WI38 (cell line): ENCODE measurements at regions not wholly inside any gene's neighbourhood (a gene's known extent, or its start where the extent isn't known, plus 50 kb on each side); places are given as distances from the start of the nearest gene placed in this dataset.

Source experiments
- H3K4me3 ChIP-seq: 2 replicates; pipeline ENCODE4 v1.5.1; 2011; ENCODE audit warnings: low read depth, mild to moderate bottlenecking, control low read depth, low read length
- CTCF ChIP-seq: IDR thresholded peaks from 2 replicates; pipeline ENCODE4 v1.5.1; 2012; ENCODE audit warnings: low read depth, mild to moderate bottlenecking, control low read depth, low read length

- TF ChIP-seq CTCF, result no peak
- no peak overlapping the region for H3K4me3 ChIP-seq
These were observed 324.5 kb upstream of the RPS6KA3 start for GRCh38 chrX:20591246-20591645.

DNA sequence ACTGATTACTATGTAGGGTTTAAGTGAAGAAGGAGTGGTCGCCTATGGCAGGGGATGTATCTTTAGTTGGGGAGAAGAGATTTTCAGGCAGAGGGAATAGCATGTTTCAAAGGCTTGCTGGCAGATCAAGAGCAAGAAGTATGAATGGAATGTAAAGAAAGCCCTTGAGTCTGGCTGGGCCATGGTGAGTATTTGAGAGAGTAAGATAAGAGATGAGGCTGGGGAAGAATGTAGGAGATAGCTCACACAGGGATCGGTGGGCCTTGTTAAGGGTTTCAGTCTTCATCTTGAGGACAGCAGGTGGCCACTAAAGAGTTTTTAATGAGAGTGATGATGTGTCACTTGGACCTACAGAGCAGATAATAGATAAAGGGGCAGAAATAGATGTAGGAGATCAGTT, 319.1 kb upstream of the RPS6KA3 start:
- no peak for TF ChIP-seq CTCF
- H3K4me3 ChIP-seq, result no peak overlapping the region

GRCh38 chrX:20571611-20572010, 304.9 kb upstream of the RPS6KA3 start:
- no peak overlapping the region for H3K4me3 ChIP-seq
- no peak for TF ChIP-seq CTCF

GRCh38 chrX:20567108-20567507, 300.4 kb upstream of the RPS6KA3 start:
- TF ChIP-seq CTCF, result no peak
- H3K4me3 ChIP-seq, result no peak overlapping the region

DNA sequence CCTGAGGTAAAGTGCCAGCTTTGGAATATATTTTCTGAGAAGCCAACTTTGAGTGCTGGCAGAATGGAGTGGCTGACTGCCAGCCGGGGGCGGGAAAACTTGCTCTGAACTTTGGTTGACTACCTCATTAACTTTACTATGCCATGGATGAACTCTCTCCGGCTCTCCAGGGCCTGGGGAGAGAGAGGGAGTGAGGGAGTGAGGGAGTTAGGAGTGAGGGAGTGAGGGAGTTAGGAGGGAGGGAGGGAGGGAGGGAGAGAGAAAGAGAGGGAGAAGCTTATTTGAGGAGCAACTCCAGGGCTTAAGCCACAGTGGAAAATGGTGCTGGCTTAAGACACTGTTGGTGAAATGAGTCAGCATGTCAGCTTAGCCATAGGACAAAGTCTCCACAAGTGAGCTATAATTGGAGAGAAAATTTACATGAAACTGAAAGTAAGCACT, 280.9 kb upstream of the RPS6KA3 start:
- no peak for TF ChIP-seq CTCF
- H3K4me3 ChIP-seq, result no peak overlapping the region

GRCh38 chrX:20545538-20545937, 278.8 kb upstream of the RPS6KA3 start:
- TF ChIP-seq CTCF, result no peak
- H3K4me3 ChIP-seq, result no peak overlapping the region

DNA sequence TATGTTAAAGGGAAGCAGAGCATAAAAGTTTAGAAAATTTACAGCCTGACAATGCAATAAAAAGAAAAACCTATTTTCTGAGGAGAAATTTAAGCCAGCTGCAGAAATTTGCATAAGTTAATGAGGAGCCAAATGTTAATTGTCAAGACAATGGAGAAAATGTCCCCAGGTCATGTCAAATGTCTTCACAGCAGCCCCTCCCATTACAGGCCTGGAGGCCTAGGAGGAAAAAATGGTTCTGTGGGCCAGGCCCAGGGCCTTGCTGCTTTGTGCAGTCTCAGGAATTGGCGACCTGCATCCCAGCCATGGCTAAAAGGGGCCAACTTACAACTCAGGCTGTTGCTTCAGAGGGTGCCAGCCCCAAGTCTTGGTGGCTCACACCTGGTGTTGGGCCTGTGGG, 275.4 kb upstream of the RPS6KA3 start:
- no peak for TF ChIP-seq CTCF
- no peak overlapping the region for H3K4me3 ChIP-seq
